Tibial artery (tissue), 4 donors: ENCODE measurements at regions not wholly inside any gene's neighbourhood (a gene's known extent, or its start where the extent isn't known, plus 50 kb on each side); places are given as distances from the start of the nearest gene placed in this dataset.

ENCODE experiments used
- DNase-seq, 2 donors: peaks; one replicate each; pipeline ENCODE4 v3.0.0-alpha.2; 2019
- H3K27ac ChIP-seq, 2 donors: fragments of 200-600 bp; sonication (generic) in 1 of 2; 1 replicate in 1 of 2; 2 replicates in 1 of 2; pipeline ENCODE4 v1.5.1; 2018 to 2019; ENCODE audit warnings: mild to moderate bottlenecking in 1 of 2
- H3K27me3 ChIP-seq, 2 donors: fragments of 200-600 bp; sonication (generic) in 1 of 2; one replicate each; pipeline versions ENCODE4 v1.5.1 to v1.6.0; 2016 to 2019
- H3K36me3 ChIP-seq, 3 donors: fragments of 200-600 bp; sonication (generic) in 2 of 3; one replicate each; pipeline ENCODE4 v1.5.1; 2016 to 2019; ENCODE audit warnings: mild to moderate bottlenecking in 2 of 3
- H3K4me1 ChIP-seq, 4 donors: fragments of 200-600 bp; sonication (generic) in 2 of 4; 1 replicate in 3 of 4; 2 replicates in 1 of 4; pipeline ENCODE4 v1.5.1; 2016 to 2019
- H3K4me3 ChIP-seq, 2 donors: fragments of 200-600 bp; sonication (generic) in 1 of 2; 1 replicate in 1 of 2; 2 replicates in 1 of 2; pipeline ENCODE4 v1.5.1; 2018 to 2019; ENCODE audit warnings: mild to moderate bottlenecking in 2 of 2
- H3K9me3 ChIP-seq, 3 donors: fragments of 200-600 bp; sonication (generic) in 1 of 3; one replicate each; pipeline ENCODE4 v1.5.1; 2016 to 2019
- intact Hi-C: fragments of 100-400 bp; cut with DNase I; formaldehyde crosslinking; loops from one replicate; pipeline ENCODE4 v1.15.0; 2023; ENCODE audit warnings: low total_unique reads
- TF ChIP-seq, protein P1 (sequence below), 2 experiments: fragments of 200-600 bp in 1 of 2; fragments of 450-650 bp in 1 of 2; IDR thresholded peaks; one replicate each; pipeline ENCODE4 v1.5.1; 2017 to 2019; ENCODE audit warnings: antibody characterized with exemption in 2 of 2, mild to moderate bottlenecking in 1 of 2, moderate library complexity in 1 of 2

DNA sequence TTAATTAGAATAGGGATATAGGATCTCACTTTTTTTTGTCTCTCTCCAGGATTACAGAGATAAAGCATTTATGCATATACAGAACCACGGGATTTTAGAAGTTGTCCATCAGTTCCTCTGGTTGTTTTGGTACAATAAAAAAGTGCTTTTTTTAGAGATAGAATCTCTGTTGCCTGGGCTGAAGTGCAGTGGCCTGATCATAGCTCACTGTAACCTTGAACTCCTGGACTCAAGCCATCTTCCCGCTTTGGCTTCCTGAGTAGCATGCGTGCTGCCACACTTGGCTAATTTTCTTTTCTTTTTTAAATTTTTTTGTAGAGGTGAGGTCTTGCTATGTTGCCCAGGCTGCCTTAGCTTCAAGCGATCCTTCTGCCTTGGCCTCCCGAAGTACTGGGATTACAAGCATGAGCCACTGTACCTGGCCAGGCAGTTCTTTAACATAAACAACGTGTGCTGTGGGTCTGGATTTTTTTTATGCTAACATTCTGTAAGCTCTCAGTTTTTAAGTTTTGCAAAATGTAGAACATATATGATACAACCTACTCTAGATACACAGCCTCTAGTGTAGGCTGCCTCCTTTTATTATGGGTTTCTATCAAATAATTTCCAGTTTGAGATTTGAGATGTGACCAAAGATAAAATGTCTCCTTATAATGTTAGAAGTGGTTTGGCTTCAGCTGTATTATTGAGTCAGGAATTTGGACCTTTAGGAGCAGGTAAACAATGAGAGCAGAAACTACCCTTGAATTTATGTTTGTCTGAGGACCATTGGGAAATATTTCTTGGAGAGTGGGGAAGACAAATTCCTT is 57.4 kb upstream of the ULK4 start:
- Histone ChIP-seq H3K9me3 (no peaks in the 10 kb centered on the region), H3K4me3 (no peak overlapping the region), H3K27me3 (no peaks in the 10 kb centered on the region), H3K4me1 (peaks cover 0 to 70% (median 32%) of the 10 kb centered on the region in 4 donors), H3K27ac (peak overlapping the region in 1 of 2 donors; percentile 12), H3K36me3 (no peaks in the 10 kb centered on the region)
- DNase-seq, result no peak
- intact Hi-C loops, result no loop called here
- TF ChIP-seq, protein P1, sequence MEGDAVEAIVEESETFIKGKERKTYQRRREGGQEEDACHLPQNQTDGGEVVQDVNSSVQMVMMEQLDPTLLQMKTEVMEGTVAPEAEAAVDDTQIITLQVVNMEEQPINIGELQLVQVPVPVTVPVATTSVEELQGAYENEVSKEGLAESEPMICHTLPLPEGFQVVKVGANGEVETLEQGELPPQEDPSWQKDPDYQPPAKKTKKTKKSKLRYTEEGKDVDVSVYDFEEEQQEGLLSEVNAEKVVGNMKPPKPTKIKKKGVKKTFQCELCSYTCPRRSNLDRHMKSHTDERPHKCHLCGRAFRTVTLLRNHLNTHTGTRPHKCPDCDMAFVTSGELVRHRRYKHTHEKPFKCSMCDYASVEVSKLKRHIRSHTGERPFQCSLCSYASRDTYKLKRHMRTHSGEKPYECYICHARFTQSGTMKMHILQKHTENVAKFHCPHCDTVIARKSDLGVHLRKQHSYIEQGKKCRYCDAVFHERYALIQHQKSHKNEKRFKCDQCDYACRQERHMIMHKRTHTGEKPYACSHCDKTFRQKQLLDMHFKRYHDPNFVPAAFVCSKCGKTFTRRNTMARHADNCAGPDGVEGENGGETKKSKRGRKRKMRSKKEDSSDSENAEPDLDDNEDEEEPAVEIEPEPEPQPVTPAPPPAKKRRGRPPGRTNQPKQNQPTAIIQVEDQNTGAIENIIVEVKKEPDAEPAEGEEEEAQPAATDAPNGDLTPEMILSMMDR (IDR thresholded peaks at IDR 0.05), result no peak

DNA sequence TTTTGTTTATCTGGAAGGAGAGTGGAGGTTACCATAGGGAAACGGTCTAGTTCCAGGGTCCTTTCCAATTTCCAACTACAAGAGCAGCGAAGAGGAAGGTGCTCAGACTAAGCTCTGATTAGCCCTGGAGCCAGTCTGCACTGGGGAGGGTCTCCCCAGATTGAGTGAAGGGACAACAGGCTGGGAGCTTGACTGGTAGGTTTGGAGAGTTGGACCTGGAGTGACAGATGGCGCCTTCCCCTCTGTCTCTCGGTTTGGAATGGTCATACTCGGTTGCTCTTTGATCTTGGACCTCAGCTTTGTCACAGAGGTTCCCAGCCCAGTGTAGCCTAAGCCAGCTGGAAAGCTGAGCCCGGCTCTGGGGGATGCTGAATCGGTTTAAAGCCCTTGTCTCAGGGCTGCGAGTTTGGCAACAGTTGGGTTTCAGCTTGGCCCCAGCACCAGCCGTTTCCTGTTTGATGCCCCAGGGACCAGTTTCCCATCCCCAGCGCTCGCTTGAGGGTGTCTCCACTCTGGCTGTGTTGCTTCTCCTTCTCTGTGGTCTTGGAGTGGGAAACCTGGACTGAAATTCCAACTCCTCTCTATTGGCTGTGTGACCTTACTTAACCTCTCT is 53.1 kb upstream of the ULK4 start:
- Histone ChIP-seq H3K27ac (peak overlapping the region; percentile 76 to 82), H3K9me3 (no peaks in the 10 kb centered on the region), H3K4me1 (peaks cover 0 to 46% (median 19%) of the 10 kb centered on the region in 4 donors), H3K36me3 (no peaks in the 10 kb centered on the region), H3K4me3 (peak overlapping the region; percentile 73 to 88), H3K27me3 (no peaks in the 10 kb centered on the region)
- intact Hi-C loops, result loop anchor here (5.0 kb wide), 2 partner anchors 53 to 82 kb away; partner anchors contain the start of gene ULK4
- DNase-seq, result peak; percentile 53 to 81
- TF ChIP-seq, protein P1 (IDR thresholded peaks at IDR 0.05), result no peak

DNA sequence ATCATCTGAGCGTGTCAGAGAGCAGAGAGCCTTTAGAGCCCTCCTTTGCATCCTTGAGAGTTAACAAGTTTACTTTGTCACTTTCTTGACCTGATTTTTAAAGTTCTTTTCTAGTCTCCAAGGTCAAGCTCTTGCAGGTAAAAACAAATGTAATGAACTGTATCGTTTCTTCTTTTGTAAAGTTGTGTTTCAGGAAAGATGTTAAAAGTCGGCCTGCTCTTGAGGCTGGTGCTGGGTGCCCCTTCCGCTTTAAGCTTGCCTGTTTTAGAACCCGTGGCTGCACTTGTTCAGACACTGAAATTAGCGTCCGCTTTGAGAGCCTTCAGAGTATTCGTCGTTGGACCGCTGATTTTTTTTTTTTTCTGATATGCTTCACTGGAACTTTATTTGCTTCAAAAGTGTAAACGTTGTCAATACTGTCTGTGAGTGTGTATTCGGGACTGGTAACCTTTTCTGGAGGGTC is 52.6 kb upstream of the ULK4 start:
- intact Hi-C loops, result loop anchor here (5.0 kb wide), 2 partner anchors 52 to 83 kb away; partner anchors contain the start of gene ULK4
- Histone ChIP-seq H3K4me1 (peaks cover 0 to 41% (median 19%) of the 10 kb centered on the region in 4 donors), H3K4me3 (peak overlapping the region; percentile 73 to 88), H3K9me3 (no peaks in the 10 kb centered on the region), H3K27me3 (no peaks in the 10 kb centered on the region), H3K36me3 (no peaks in the 10 kb centered on the region), H3K27ac (peak overlapping the region; percentile 76 to 82)
- DNase-seq, result no peak
- TF ChIP-seq, protein P1 (IDR thresholded peaks at IDR 0.05), result no peak

DNA sequence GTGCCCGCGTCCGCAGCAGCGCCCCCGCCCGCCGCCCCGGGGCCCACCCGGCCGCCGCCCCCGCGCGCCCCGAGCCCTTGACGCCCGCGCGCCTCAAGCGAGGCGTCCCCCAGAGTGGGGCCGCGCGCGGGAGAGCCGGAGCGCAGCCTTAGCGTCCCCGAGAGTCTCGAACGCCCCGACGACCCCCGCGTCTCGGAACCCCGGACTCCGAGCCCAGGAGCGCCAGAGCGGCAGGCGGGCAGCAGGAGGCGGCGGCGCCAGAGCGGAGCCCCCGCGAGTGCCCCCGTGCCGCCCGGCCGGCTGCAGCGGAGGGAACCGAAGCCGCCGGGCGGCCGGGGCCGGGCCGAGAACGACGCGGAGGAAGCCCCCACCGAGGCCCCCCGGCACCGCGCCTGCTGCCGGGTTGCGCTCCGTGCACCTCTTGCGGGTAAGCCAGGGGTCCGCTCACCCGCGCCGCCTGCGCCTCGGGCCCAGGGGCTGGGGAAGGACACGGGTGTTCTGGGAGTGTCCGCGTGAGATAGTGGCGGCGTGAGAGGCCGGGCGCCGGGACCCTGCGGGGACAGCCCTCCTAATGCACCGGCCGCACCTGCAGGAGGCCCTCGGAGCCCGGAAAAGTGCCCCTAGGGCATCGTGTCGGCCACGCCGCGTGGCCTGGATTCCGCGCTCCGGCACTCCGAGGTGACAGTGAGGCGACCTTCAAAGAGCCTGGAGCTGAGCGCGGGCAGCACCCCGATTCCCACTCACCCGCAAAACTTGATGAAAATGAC is 52.0 kb upstream of the ULK4 start:
- Histone ChIP-seq H3K36me3 (no peaks in the 10 kb centered on the region), H3K27ac (peak overlapping the region; percentile 76 to 82), H3K9me3 (no peaks in the 10 kb centered on the region), H3K27me3 (no peaks in the 10 kb centered on the region), H3K4me1 (peaks cover 0 to 35% (median 17%) of the 10 kb centered on the region in 4 donors), H3K4me3 (peak overlapping the region; percentile 73 to 88)
- intact Hi-C loops, result loop anchor here (5.0 kb wide), 2 partner anchors 52 to 83 kb away; partner anchors contain the start of gene ULK4
- TF ChIP-seq, protein P1 (IDR thresholded peaks at IDR 0.05), result peak in 1 of 2 experiments; percentile 16
- DNase-seq, result peak; percentile 38 to 73
